K562 (cell line): ENCODE measurements at regions not wholly inside any gene's neighbourhood (a gene's known extent, or its start where the extent isn't known, plus 50 kb on each side); places are given as distances from the start of the nearest gene placed in this dataset.
A peak's percentile ranks its signal among the peaks of the same experiment; 100 is the strongest.

ENCODE experiments used
- ATAC-seq: fragments of 200-7000 bp; cut with Tn5 transposase; 3 replicates; pipeline ENCODE4 v1.9.1; 2020; ENCODE audit warnings: moderate library complexity
- BruUV-seq: library from RNA; stranded (reverse); fragments of 400-500 nt; replicated peaks from 2 replicates; lab custom pipeline; 2021; lab: Mats Ljungman, UMichigan
- CTCF ChIA-PET: fragments of 300-600 bp; formaldehyde crosslinking; extraction: SDS; loops from one replicate; lab custom pipeline; 2021; ENCODE audit warnings: low intra/inter-chr PET ratio; lab: Yijun Ruan, JAX
- POLR2A ChIA-PET: fragments of 300-600, 350-650 bp; sonication (Branson Sonifier 250); formaldehyde crosslinking; extraction: SDS; loops from one replicate; lab custom pipeline; 2021; ENCODE audit warnings: antibody characterized with exemption, inconsistent platforms; lab: Yijun Ruan, JAX
- DNase-seq, 4 experiments: peaks; one replicate each; pipeline versions ENCODE4 v3.0.0 to v3.0.0-alpha.2; 2011 to 2018; ENCODE audit warnings: low spot score in 3 of 4, mixed read lengths in 3 of 4; ENCODE audit errors: extremely low read depth in 1 of 4
- FAIRE-seq: peaks from 2 replicates; lab custom pipeline; 2011; peaks lifted over from hg19 to GRCh38; lab: Jason Lieb, UNC
- H2AFZ ChIP-seq: 2 replicates; pipeline ENCODE4 v1.6.0; 2011; ENCODE audit warnings: low read depth, low read length, control low read depth, inconsistent platforms
- H3K27ac ChIP-seq: fragments of 200-600 bp; 3 replicates; pipeline ENCODE4 v1.8.0; 2011; ENCODE audit warnings: low read depth, mild to moderate bottlenecking, control low read depth, inconsistent platforms, low read length, moderate library complexity, mixed read lengths; ENCODE audit errors: extremely low read depth
- H3K27me3 ChIP-seq, 2 experiments: fragments of 300-600 bp in 1 of 2; 2 replicates in 1 of 2; 3 replicates in 1 of 2; pipeline versions ENCODE4 v1.6.0 to v1.8.0; 2011; ENCODE audit warnings: inconsistent platforms in 2 of 2, low read length in 2 of 2, mild to moderate bottlenecking in 1 of 2, mixed read lengths in 1 of 2, moderate library complexity in 1 of 2; ENCODE audit not compliant: control insufficient read depth in 2 of 2, insufficient read depth in 2 of 2
- H3K36me3 ChIP-seq: fragments of 300-600 bp; 3 replicates; pipeline ENCODE4 v1.8.0; 2011; ENCODE audit warnings: mild to moderate bottlenecking, low read length, inconsistent platforms; ENCODE audit not compliant: control insufficient read depth, insufficient read depth
- H3K4me1 ChIP-seq, 2 experiments: fragments of 200-600 bp in 1 of 2; replicated peaks in 1 of 2; 2 replicates in 1 of 2; 3 replicates in 1 of 2; pipeline versions ENCODE4 v1.5.1 to v1.8.0; 2011; ENCODE audit warnings: inconsistent platforms in 2 of 2, low read length in 2 of 2, mild to moderate bottlenecking in 1 of 2, mixed read lengths in 1 of 2, moderate library complexity in 1 of 2; ENCODE audit not compliant: control insufficient read depth in 2 of 2, insufficient read depth in 2 of 2
- H3K4me2 ChIP-seq: 2 replicates; pipeline ENCODE4 v1.6.1; 2011; ENCODE audit warnings: low read length, control low read depth, inconsistent platforms, mixed read lengths; ENCODE audit not compliant: insufficient read depth
- H3K4me3 ChIP-seq: fragments of 200-600 bp; sonication (generic), shearing (Covaris generic); 2 replicates; pipeline ENCODE4 v1.5.1; 2016; ENCODE audit warnings: control low read depth, inconsistent platforms
- H3K79me2 ChIP-seq: fragments of 200-600 bp; 3 replicates; pipeline ENCODE4 v1.8.0; 2011; ENCODE audit warnings: low read length, inconsistent platforms; ENCODE audit not compliant: control insufficient read depth, insufficient read depth
- H3K9ac ChIP-seq, 2 experiments: 2 replicates each; pipeline versions ENCODE4 v1.6.0 to v1.6.1; 2011; ENCODE audit warnings: low read depth in 2 of 2, low read length in 2 of 2, control low read depth in 1 of 2, inconsistent platforms in 1 of 2, mild to moderate bottlenecking in 1 of 2, mixed read lengths in 1 of 2; ENCODE audit not compliant: insufficient read depth in 1 of 2
- H3K9me1 ChIP-seq: one replicate; pipeline ENCODE4 v1.6.0; 2011; ENCODE audit warnings: inconsistent platforms, mild to moderate bottlenecking, low read length, moderate library complexity; ENCODE audit not compliant: control insufficient read depth, insufficient read depth
- H3K9me3 ChIP-seq: replicated peaks from 2 replicates; pipeline ENCODE4 v1.5.1; 2011; ENCODE audit warnings: low read depth, low read length, inconsistent platforms; ENCODE audit not compliant: control insufficient read depth, insufficient read depth
- H4K20me1 ChIP-seq: replicated peaks from 2 replicates; pipeline ENCODE4 v1.6.1; 2011; ENCODE audit warnings: low read length, inconsistent platforms, mixed read lengths; ENCODE audit not compliant: control insufficient read depth, insufficient read depth
- ATF7 ChIP-seq: fragments of 450-650 bp; IDR thresholded peaks from 2 replicates; pipeline ENCODE4 v1.7.1; 2014; ENCODE audit warnings: mild to moderate bottlenecking, moderate library complexity
- CBX8 ChIP-seq: fragments of 200-600 bp; sonication (generic); IDR thresholded peaks from 2 replicates; pipeline ENCODE4 v1.6.1; 2012; ENCODE audit warnings: borderline replicate concordance, mixed run types, low read depth, mild to moderate bottlenecking, moderate library complexity, mixed read lengths, low read length, control low read depth, inconsistent platforms; ENCODE audit not compliant: poor library complexity, severe bottlenecking; ENCODE audit errors: extremely low read depth
- E2F3 ChIP-seq: fragments of 250-450 bp; sonication (Bioruptor Pico); IDR thresholded peaks from 2 replicates; pipeline ENCODE4 v1.4.0; 2020; ENCODE audit warnings: mild to moderate bottlenecking
- FUS ChIP-seq: fragments of 200-400 bp; formaldehyde crosslinking; optimal IDR thresholded peaks from 2 replicates; pipeline ENCODE3; 2017; ENCODE audit warnings: low read depth, low read length
- JUND ChIP-seq, 2 experiments: IDR thresholded peaks; 2 replicates in 1 of 2; 3 replicates in 1 of 2; pipeline ENCODE4 v1.6.1; 2011; ENCODE audit warnings: borderline replicate concordance in 2 of 2, low read depth in 2 of 2, low read length in 2 of 2, improper control_type of control experiment in 1 of 2, missing biosample characterization in 1 of 2, missing genetic modification characterization in 1 of 2, missing genetic modification reagents in 1 of 2
- NBN ChIP-seq: fragments of 450-650 bp; IDR thresholded peaks from 2 replicates; pipeline ENCODE4 v1.6.1; 2016; ENCODE audit warnings: low read depth, mild to moderate bottlenecking
- TRIM24 ChIP-seq, 2 experiments: fragments of 450-650 bp; IDR thresholded peaks; 2 replicates each; pipeline ENCODE4 v1.6.1; 2016
- ZFP30 ChIP-seq: fragments of 250-450 bp; sonication (Bioruptor Pico); IDR thresholded peaks from 2 replicates; pipeline ENCODE4 v1.8.0; 2022; ENCODE audit warnings: moderate library complexity, mild to moderate bottlenecking, inconsistent platforms, borderline replicate concordance
- ZNF224 ChIP-seq: sonication (generic); formaldehyde crosslinking; IDR thresholded peaks from 2 replicates; pipeline ENCODE4 v1.8.0; 2022; ENCODE audit warnings: mild to moderate bottlenecking, missing genetic modification reagents
- ZNF785 ChIP-seq: fragments of 250-450 bp; sonication (Bioruptor Pico); IDR thresholded peaks from 2 replicates; pipeline ENCODE4 v1.4.0; 2020; ENCODE audit warnings: mild to moderate bottlenecking
- WGBS: fragments of 100-300 bp; shearing (Covaris generic); methylation state at CpG from one replicate; pipeline ENCODE4 v1.1.6; 2016; ENCODE audit warnings: low coverage, mixed read lengths; ENCODE audit not compliant: insufficient coverage; ENCODE audit errors: missing lambda C conversion rate; 5-methylcytosine and 5-hydroxymethylcytosine counted together
- in situ Hi-C: fragments of 300-500 bp; cut with MboI; formaldehyde crosslinking; loops from 4 replicates; pipeline ENCODE4 v1.15.0; 2018; ENCODE audit warnings: inconsistent platforms, mixed read lengths
- intact Hi-C: fragments of 100-400 bp; cut with micrococcal nuclease; formaldehyde crosslinking; loops from 2 replicates; pipeline ENCODE4 v1.14.2; 2022
- TF ChIP-seq, protein P1 (sequence below): fragments of 250-450 bp; sonication (Bioruptor Pico); IDR thresholded peaks from 2 replicates; pipeline ENCODE4 v1.5.1; 2021; ENCODE audit warnings: mild to moderate bottlenecking

DNA sequence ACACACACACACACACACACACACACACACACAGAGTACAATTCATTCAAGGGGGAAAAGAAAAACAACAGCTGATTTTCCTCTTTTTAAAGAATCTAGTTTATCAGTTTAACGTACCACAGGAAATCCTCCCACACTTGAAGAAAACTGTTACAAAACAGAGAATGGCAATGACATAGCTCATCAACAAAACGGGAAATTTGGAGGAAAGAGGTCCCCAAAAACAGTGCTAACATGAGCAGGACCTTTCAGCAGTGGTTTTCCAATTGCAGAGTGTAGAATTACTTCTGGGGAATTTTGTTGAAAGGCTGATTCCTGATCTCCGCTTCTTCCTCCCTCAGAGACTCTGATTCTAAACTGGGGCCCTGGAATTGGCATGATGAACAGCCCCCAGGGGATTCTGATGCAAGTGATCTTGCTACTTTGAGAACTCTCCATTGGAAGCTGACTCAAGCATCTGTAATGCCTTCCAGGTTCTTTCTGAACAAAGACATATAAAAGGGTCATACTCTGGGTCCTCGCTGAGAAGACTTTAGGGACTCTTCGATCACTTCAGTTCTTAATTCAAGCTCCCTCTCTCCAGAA lies 442.6 kb upstream of the PROK2 start:
- ATAC-seq (no peak), DNase-seq (no peak), FAIRE-seq (no peak)
- in situ Hi-C loops: no loop called here
- Histone ChIP-seq H2AFZ (no peak overlapping the region), H3K4me3 (no peak overlapping the region), H3K4me1 (peaks cover 0 to 15% of the 10 kb centered on the region in 2 experiments; a peak in 3 of 5 replicates), H3K27me3 (no peaks in the 10 kb centered on the region), H3K36me3 (no peaks in the 10 kb centered on the region), H3K9ac (no peak overlapping the region), H3K9me1 (no peaks in the 10 kb centered on the region), H3K4me2 (no peak overlapping the region), H3K27ac (no peak overlapping the region), H3K79me2 (no peaks in the 10 kb centered on the region), H4K20me1 (no peaks in the 10 kb centered on the region), H3K9me3 (0 out of 2 replicates have a peak, but pooled peaks cover 3% of the 10 kb centered on the region)
- intact Hi-C loops: no loop called here
- CTCF ChIA-PET: interaction anchor here (0.5 kb wide), 1 partner anchor 272 kb away, joined by 3 read pairs; no protein-coding TSS in a partner anchor
- BruUV-seq: no TSS peak
- 33% methylated on average over 5 of the region's 5 CpGs for WGBS
- TF ChIP-seq ZNF785 (no peak), TRIM24 (IDR thresholded peaks at IDR 0.05) (0 out of 4 replicates have a peak, but pooled peaks of 1 of the 2 experiments have one; percentile 31)
- POLR2A ChIA-PET: interaction anchor here (1.5 kb wide), 1 partner anchor 64 kb away, joined by 3 read pairs; no protein-coding TSS in a partner anchor

DNA sequence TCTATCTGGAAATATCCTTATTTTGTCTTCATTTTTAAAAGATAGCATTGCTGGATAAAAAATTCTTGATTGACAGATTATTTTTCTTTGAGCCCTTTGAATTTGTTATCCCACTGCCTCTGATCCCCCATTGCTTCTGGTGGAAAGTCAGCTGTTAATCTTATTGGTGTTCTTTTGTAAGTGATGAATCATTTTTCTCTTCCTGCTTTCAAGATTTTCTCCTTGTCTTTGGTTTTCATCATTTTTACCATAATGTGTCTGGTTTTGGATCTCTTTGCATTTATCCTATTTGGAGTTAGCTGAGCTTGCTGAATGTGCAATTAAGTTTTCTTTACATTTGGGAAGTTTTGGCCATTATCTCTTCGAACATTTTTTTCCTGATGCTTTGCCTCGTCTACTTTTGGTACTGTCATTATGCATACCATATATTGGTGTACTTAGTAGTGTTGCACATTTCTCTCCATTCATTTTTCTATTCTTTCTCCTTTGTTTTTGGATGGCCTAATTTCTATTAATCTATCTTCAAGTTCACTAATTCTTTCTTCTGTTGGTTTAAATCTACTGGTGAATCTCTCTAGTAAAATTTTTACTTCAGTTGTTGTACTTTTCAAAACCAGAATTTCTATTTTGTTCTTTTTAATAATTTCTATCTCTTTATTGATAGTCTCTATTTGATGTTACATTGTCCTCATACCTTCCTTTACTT lies 440.0 kb upstream of the PROK2 start:
- ChIA-PET POLR2A (interaction anchor here (1.2 to 1.5 kb wide), 2 partner anchors 11 to 36 kb away, joined by 3 read pairs; no protein-coding TSS in a partner anchor), CTCF (no interaction called here)
- H3K9me1 ChIP-seq: no peaks in the 10 kb centered on the region
- no peaks in the 10 kb centered on the region for H3K4me1 ChIP-seq
- H3K79me2 ChIP-seq: no peaks in the 10 kb centered on the region
- no peak overlapping the region for H3K27ac ChIP-seq
- no peaks in the 10 kb centered on the region for H4K20me1 ChIP-seq
- no peak overlapping the region for H3K4me2 ChIP-seq
- FAIRE-seq: no peak
- H3K27me3 ChIP-seq: no peaks in the 10 kb centered on the region
- BruUV-seq: no TSS peak
- DNase-seq: peak in 3 of 4 experiments; percentile 14 to 41 (median 31)
- 0 out of 2 replicates have a peak, but pooled peaks cover 3% of the 10 kb centered on the region for H3K9me3 ChIP-seq
- in situ Hi-C loops (no loop called here), intact Hi-C loops (no loop called here)
- no peaks in the 10 kb centered on the region for H3K36me3 ChIP-seq
- H3K9ac ChIP-seq: no peak overlapping the region
- WGBS: 92% methylated on average over 2 of the region's 2 CpGs
- ATAC-seq: no peak
- H2AFZ ChIP-seq: no peak overlapping the region
- H3K4me3 ChIP-seq: no peak overlapping the region
- TF ChIP-seq CBX8 (no peak), FUS (no peak), JUND (IDR thresholded peaks at IDR 0.05; ENCODE audit: borderline replicate concordance, low read depth, low read length) (peak; percentile 71), JUND (tag; IDR thresholded peaks at IDR 0.05; ENCODE audit: borderline replicate concordance, low read depth, low read length) (peak; percentile 72), ATF7 (0 out of 2 replicates have a peak, but pooled peaks have one; percentile 14), E2F3 (CRISPR knock-in tag) (no peak), NBN (peak; percentile 65; the same call in 1 of the 2 replicates), ZFP30 (CRISPR knock-in tag) (peak; percentile 87), ZNF224 (CRISPR knock-in tag) (no peak)
- TF ChIP-seq, protein P1, sequence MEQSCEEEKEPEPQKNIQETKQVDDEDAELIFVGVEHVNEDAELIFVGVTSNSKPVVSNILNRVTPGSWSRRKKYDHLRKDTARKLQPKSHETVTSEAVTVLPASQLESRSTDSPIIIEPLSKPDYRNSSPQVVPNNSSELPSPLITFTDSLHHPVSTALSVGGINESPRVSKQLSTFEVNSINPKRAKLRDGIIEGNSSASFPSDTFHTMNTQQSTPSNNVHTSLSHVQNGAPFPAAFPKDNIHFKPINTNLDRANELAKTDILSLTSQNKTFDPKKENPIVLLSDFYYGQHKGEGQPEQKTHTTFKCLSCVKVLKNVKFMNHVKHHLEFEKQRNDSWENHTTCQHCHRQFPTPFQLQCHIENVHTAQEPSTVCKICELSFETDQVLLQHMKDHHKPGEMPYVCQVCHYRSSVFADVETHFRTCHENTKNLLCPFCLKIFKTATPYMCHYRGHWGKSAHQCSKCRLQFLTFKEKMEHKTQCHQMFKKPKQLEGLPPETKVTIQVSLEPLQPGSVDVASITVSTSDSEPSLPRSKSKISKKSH: peak; percentile 76; the same call in 1 of the 2 replicates
